ENCODE measurements at regions not wholly inside any gene's neighbourhood (a gene's known extent, or its start where the extent isn't known, plus 50 kb on each side); places are given as distances from the start of the nearest gene placed in this dataset.
"Not testable (repeated sequence)": the region's sequence is repeated elsewhere in the genome, so short reads cannot be mapped to it uniquely, and the experiment has no call there.

DNA sequence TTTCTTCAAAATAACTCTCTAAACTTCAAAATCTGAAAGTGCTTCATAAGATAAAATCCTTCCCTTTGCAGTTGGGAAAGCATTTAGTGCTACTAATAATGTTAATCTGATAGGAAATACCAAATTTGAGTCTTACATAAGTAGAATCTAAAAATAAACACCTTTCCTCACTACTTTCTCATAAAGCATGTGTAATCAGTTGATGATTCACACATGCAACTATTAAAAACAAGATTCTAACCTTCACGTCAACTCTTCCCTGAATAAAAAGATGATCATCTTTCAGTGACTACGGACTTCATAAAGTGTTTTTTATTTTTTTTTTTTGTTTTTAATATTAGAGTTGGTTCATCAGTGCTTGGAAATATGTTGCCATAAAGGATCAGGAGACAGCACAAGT is 172.6 kb downstream of the ACTRT1 start:
- ChIA-PET POLR2A (no interaction called here), CTCF (no interaction called here)
- no peaks in the 10 kb centered on the region for H3K4me1 ChIP-seq (ENCODE audit: control extremely low read depth in 1 of 4, control insufficient read depth in 4 of 4, insufficient read depth in 4 of 4, low read length in 3 of 4)
- H3K27me3 ChIP-seq (replicated peaks in 2 of 5; ENCODE audit: control insufficient read depth in 4 of 5, insufficient read depth in 5 of 5, low read length in 4 of 5): no peaks in the 10 kb centered on the region
- H3K9me3 ChIP-seq (ENCODE audit: control extremely low read depth in 1 of 5, control insufficient read depth in 4 of 5, insufficient read depth in 2 of 5, low read depth in 1 of 5, low read length in 4 of 5): no peaks in the 10 kb centered on the region
- no peaks in the 10 kb centered on the region for H3K36me3 ChIP-seq (ENCODE audit: control insufficient read depth in 4 of 4, insufficient read depth in 4 of 4, low read length in 3 of 4)
- 80% methylated on average over 1 of the region's 2 CpGs for WGBS (ENCODE audit: insufficient coverage)
- H3K27ac ChIP-seq (ENCODE audit: insufficient read depth in 1 of 2, low read depth in 1 of 2, low read length in 2 of 2, poor library complexity in 1 of 2, severe bottlenecking in 2 of 2): no peak overlapping the region
- DNase-seq: no peak
- no peak overlapping the region for H3K4me3 ChIP-seq (ENCODE audit: control insufficient read depth in 1 of 7, extremely low read depth in 1 of 7, insufficient read depth in 4 of 7, low read depth in 2 of 7, low read length in 6 of 7)

- no peak overlapping the region for H3K27ac ChIP-seq (ENCODE audit: insufficient read depth in 1 of 2, low read depth in 1 of 2, low read length in 2 of 2, poor library complexity in 1 of 2, severe bottlenecking in 2 of 2)
- no peaks in the 10 kb centered on the region for H3K4me1 ChIP-seq (ENCODE audit: control extremely low read depth in 1 of 4, control insufficient read depth in 4 of 4, insufficient read depth in 4 of 4, low read length in 3 of 4)
- no peaks in the 10 kb centered on the region for H3K9me3 ChIP-seq (ENCODE audit: control extremely low read depth in 1 of 5, control insufficient read depth in 4 of 5, insufficient read depth in 2 of 5, low read depth in 1 of 5, low read length in 4 of 5)
- ChIA-PET POLR2A (no interaction called here), CTCF (no interaction called here)
- WGBS (ENCODE audit: insufficient coverage): 83% methylated on average over 3 of the region's 3 CpGs
- no peak overlapping the region for H3K4me3 ChIP-seq (ENCODE audit: control insufficient read depth in 1 of 7, extremely low read depth in 1 of 7, insufficient read depth in 4 of 7, low read depth in 2 of 7, low read length in 6 of 7)
- DNase-seq: no peak
- H3K27me3 ChIP-seq (replicated peaks in 2 of 5; ENCODE audit: control insufficient read depth in 4 of 5, insufficient read depth in 5 of 5, low read length in 4 of 5): no peaks in the 10 kb centered on the region
- no peaks in the 10 kb centered on the region for H3K36me3 ChIP-seq (ENCODE audit: control insufficient read depth in 4 of 4, insufficient read depth in 4 of 4, low read length in 3 of 4)
These were observed 174.9 kb downstream of the ACTRT1 start for GRCh38 chrX:127877318-127877717.

DNA sequence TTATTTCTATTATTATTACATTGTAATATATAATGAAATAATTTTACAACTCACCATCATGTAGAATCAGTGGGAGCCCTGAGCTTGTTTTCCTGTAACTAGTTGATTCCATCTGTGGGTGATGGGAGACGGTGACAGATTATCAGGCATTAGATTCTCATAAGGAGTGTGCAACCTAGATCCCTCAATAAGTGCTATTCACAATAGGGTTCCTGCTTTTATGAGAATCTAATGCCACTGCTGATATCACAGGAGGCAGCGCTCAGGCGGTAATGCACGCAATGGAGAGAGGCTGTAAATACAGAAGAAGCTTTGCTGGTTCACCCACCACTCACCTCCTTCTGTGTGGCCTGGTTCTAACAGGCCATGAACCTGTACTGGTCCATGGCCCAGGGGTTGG is 178.6 kb downstream of the ACTRT1 start:
- no CpG with 5 or more reads among the region's 4 CpGs for WGBS (ENCODE audit: insufficient coverage)
- Histone ChIP-seq H3K4me1 (ENCODE audit: control extremely low read depth in 1 of 4, control insufficient read depth in 4 of 4, insufficient read depth in 4 of 4, low read length in 3 of 4) (no peaks in the 10 kb centered on the region), H3K9me3 (ENCODE audit: control extremely low read depth in 1 of 5, control insufficient read depth in 4 of 5, insufficient read depth in 2 of 5, low read depth in 1 of 5, low read length in 4 of 5) (no peaks in the 10 kb centered on the region), H3K36me3 (ENCODE audit: control insufficient read depth in 4 of 4, insufficient read depth in 4 of 4, low read length in 3 of 4) (no peaks in the 10 kb centered on the region), H3K27me3 (replicated peaks in 2 of 5; ENCODE audit: control insufficient read depth in 4 of 5, insufficient read depth in 5 of 5, low read length in 4 of 5) (no peaks in the 10 kb centered on the region), H3K27ac (ENCODE audit: insufficient read depth in 1 of 2, low read depth in 1 of 2, low read length in 2 of 2, poor library complexity in 1 of 2, severe bottlenecking in 2 of 2) (no peak overlapping the region), H3K4me3 (ENCODE audit: control insufficient read depth in 1 of 7, extremely low read depth in 1 of 7, insufficient read depth in 4 of 7, low read depth in 2 of 7, low read length in 6 of 7) (no peak overlapping the region)
- ChIA-PET CTCF (no interaction called here), POLR2A (no interaction called here)
- no peak for DNase-seq

DNA sequence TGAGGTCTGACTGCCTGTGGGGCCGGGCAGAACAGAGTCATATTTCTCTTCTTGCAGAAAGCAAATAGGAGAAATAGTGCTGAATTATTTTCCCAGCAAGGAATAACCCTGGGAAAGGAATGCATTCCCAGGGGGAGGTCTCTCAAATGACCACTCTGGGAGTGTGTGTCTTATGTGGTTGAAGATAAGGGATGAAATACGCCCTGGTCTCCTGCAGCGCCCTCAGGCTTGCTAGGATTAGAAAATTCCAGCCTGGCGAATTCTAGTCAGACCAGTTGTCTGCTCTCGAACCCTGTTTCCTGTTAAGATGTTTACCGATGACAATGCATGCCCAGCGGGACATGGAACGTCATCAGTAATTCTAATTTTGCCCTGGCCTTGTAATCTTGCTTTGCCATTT is 185.3 kb downstream of the ACTRT1 start:
- DNase-seq; H3K27me3 ChIP-seq (replicated peaks in 2 of 5; ENCODE audit: control insufficient read depth in 4 of 5, insufficient read depth in 5 of 5, low read length in 4 of 5); H3K4me3 ChIP-seq (ENCODE audit: control insufficient read depth in 1 of 7, extremely low read depth in 1 of 7, insufficient read depth in 4 of 7, low read depth in 2 of 7, low read length in 6 of 7); POLR2A ChIA-PET; H3K9me3 ChIP-seq (ENCODE audit: control extremely low read depth in 1 of 5, control insufficient read depth in 4 of 5, insufficient read depth in 2 of 5, low read depth in 1 of 5, low read length in 4 of 5); H3K36me3 ChIP-seq (ENCODE audit: control insufficient read depth in 4 of 4, insufficient read depth in 4 of 4, low read length in 3 of 4); H3K4me1 ChIP-seq (ENCODE audit: control extremely low read depth in 1 of 4, control insufficient read depth in 4 of 4, insufficient read depth in 4 of 4, low read length in 3 of 4); H3K27ac ChIP-seq (ENCODE audit: insufficient read depth in 1 of 2, low read depth in 1 of 2, low read length in 2 of 2, poor library complexity in 1 of 2, severe bottlenecking in 2 of 2); CTCF ChIA-PET: not testable (repeated sequence)
- WGBS (ENCODE audit: insufficient coverage): 87% methylated on average over 8 of the region's 8 CpGs

DNA sequence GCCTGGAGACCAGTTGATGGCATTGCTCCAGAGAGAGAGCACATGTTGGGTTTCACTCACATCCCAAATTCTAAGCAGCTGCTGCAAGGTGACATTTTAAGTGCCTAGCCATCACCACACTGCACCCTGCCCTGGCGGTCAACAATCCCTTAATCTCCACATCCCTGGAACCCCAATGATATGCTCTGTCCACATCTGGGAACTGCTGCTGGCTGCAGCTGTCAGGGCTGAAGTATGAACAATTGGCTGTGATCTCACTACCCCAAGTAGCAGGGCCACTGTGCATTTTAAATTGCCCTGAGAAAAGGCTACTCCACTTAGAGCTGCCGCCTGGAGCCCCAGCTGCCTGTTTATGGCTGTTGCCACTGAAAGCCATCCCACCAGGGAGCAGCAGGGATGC is 190.6 kb downstream of the ACTRT1 start:
- ChIA-PET POLR2A (interaction anchor here (0.5 kb wide), 1 partner anchor 35 kb away, joined by 3 read pairs; no protein-coding TSS in a partner anchor), CTCF (no interaction called here)
- Histone ChIP-seq H3K9me3 (ENCODE audit: control extremely low read depth in 1 of 5, control insufficient read depth in 4 of 5, insufficient read depth in 2 of 5, low read depth in 1 of 5, low read length in 4 of 5) (peaks cover 0 to 3% (median 0%) of the 10 kb centered on the region in 5 experiments), H3K4me3 (ENCODE audit: control insufficient read depth in 1 of 7, extremely low read depth in 1 of 7, insufficient read depth in 4 of 7, low read depth in 2 of 7, low read length in 6 of 7) (no peak overlapping the region), H3K27me3 (replicated peaks in 2 of 5; ENCODE audit: control insufficient read depth in 4 of 5, insufficient read depth in 5 of 5, low read length in 4 of 5) (no peaks in the 10 kb centered on the region), H3K4me1 (ENCODE audit: control extremely low read depth in 1 of 4, control insufficient read depth in 4 of 4, insufficient read depth in 4 of 4, low read length in 3 of 4) (no peaks in the 10 kb centered on the region), H3K27ac (ENCODE audit: insufficient read depth in 1 of 2, low read depth in 1 of 2, low read length in 2 of 2, poor library complexity in 1 of 2, severe bottlenecking in 2 of 2) (no peak overlapping the region), H3K36me3 (ENCODE audit: control insufficient read depth in 4 of 4, insufficient read depth in 4 of 4, low read length in 3 of 4) (no peaks in the 10 kb centered on the region)
- DNase-seq: no peak
- 89% methylated on average over 2 of the region's 2 CpGs for WGBS (ENCODE audit: insufficient coverage)

Data from common myeloid progenitor, CD34-positive (primary cell).